Stimulated activated CD8-positive, alpha-beta memory T cell treated with anti-CD3 and anti-CD28 coated beads, Interleukin-15, amount 100 ng/mL, for 1 hour (primary cell): ENCODE measurements at regions not wholly inside any gene's neighbourhood (a gene's known extent, or its start where the extent isn't known, plus 50 kb on each side); places are given as distances from the start of the nearest gene placed in this dataset.

ENCODE experiments used
- DNase-seq: peaks from one replicate; pipeline ENCODE4 v3.0.0-alpha.2; 2020; ENCODE audit warnings: low read depth

DNA sequence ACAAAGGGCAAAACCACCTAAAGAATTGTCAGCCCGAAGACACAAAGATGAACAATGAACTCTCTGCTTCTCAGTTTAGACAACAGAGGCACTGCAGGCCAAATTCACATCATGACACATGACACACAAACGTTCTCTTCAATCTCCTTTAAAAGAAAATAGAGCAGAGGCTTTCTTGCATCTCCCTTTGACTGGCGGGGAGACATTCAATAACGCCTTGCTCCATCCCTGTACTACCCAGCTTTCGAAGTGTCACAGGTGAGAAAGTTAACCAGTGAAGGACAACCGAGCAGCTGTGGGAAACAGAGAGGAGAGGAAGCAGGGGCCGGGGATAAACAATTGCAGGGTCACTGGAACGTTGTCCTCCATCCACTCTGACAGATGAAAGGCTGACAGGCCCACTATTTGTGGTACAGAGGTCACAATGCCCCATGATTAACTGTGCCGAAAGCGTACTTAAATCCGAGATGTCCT, 130.8 kb downstream of the PHLDA1 start:
- DNase-seq, result no peak

DNA sequence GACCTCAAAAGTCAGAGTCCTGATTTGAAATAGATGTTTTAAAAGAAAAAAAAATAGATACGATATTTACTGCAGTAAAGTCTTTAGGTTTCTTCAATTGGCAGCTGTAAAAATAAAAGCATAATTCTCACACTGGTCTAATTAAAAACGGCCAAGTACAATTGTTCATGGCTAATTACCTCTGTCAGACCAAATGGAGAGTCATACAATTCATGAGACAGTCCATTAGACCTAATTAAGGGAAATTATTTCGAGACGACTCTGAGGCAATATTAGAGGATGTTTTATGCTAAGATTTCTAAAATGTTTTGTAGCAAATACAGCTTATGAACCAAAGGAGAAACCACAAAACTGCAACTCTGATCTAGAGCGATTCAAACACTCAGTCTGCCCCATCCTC, 131.3 kb downstream of the PHLDA1 start:
- DNase-seq, result no peak

DNA sequence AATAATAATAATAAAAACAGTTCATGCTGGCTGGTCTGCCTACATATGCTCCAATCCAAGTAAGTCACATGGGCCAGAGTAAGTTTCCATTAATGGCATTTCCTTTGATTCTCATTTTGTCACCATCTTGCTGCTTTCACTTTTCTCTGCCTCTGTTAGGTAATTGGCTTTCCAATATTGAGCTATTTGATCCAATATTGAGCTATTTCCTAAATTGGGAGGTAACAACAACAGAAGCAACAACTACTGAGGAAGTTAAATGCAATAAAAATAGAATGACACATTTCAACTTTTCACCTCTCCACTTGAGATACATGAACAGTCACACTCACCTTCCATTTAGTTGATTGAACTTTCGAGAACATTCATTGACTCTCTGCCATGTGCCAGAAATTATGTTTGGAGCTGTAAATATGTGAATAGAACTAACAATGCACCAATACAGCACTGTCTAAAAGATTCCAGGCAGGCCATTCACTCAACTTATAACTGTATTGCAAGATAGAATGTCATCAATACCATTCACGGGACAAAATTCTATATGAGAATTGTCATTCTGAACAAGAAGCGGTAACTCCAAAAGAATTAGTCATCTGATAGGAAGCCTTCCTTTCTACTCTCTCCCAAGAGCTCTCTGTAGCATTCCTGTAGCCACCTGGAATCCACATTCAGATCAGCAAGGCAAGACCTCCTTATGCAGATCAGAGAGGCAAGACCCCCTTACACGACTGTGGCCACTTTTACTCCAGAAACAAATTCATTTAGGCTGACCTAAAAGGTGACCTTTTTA, 136.4 kb downstream of the PHLDA1 start:
- no peak for DNase-seq

DNA sequence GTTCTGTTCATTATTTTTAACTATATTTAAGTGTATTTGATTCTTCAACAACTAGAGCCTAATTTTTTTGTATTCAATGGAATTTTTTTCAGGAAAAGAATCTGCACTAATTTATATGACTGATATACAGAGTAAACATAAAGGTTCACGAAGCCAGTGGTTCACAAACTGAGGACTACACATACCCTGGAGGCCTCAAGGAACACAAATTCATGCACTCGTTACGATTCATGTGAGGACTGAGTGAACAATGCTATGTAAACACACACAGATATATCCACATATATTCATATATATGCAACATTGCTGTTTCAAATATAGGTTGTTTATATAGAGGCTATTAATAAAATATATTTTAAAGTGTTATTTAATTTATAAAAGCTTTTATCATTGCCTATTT, 137.8 kb downstream of the PHLDA1 start:
- no peak for DNase-seq

DNA sequence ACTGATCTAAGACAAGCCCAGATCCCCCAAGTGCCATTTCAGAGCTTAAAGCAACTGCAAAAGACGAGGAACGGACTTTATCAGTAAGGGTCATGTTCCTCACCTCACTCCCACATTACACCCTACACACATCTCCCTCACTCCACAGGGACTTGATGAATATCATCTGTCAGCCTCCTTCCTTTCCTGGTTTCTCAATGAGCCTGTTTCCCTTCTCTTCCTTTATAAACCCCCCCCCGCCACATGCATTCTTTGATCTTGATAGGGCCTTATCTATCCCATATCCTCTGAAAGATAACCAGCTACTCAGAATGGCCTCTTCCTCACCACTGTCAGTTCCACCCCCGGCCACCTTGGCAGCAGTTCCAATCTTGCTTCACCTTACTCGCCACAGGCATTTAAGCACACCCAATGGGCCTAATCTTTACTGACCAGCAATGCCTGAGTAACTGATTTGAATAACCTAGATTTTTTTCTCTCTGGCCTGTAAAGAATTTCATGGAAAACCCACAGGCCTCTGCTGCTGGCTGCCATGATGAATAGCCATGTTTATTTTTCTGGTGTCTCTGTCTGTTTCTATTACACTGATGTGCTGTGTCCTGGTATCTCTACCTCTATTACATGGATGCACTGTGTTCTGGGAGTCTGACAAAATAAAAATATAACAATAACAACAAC, 138.7 kb downstream of the PHLDA1 start:
- DNase-seq, result no peak

DNA sequence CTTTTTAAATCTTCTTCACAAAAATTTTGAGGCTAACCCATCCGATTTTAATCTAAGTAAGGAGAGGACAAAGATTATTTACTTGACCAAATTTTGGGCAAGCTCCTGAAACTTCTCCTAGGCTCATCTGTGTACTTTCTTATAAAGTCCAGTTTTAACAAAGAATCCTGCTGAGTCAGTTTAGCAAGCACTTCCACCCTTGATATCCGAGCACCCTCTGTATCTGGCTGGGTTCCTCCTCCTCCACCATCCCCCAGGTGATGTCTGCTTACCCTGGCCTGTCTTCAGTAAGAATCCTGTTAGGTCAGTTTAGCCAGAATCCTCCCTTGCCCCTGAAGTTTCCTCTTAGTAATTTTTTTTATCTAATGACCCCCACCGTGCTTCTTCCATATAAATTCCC, 140.5 kb downstream of the PHLDA1 start:
- DNase-seq, result no peak

DNA sequence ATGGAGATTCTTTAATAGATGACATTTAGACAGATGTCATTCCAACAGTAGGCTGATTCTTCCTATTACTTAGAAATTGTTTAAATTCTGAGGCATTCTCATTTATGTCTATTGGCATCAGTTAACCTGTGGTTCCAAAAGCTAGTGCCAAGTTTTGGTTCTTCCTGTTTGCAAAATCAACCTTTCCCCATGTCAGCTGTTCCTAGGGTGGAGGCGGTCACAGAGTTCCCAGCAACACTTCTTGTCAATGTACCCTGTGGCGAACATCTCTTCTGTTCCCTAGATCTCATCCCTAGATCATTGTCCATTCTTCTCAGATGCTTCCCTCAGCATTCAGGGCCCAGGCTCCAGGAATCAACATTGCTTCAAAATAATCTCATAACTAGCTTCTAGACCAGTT, 140.9 kb downstream of the PHLDA1 start:
- no peak for DNase-seq

DNA sequence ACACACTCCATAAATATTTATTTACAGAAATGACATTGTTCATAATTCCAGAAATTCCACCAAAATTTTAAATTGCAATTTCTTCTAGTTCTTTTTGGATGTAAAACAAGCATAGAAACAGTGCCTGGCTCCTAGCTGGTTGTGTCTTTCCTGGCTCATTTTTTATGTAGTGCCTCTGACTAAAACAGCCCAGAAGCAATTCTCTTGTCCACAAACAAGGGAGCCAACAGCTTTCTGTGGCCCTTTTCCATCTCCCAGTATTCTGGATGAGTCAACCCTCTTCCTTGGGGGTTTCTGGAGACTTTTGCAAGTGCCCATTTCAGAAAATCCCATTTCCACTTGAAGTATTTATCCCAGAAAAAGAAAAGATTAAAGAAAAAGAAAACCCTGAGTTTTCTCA, 141.4 kb downstream of the PHLDA1 start:
- no peak for DNase-seq

DNA sequence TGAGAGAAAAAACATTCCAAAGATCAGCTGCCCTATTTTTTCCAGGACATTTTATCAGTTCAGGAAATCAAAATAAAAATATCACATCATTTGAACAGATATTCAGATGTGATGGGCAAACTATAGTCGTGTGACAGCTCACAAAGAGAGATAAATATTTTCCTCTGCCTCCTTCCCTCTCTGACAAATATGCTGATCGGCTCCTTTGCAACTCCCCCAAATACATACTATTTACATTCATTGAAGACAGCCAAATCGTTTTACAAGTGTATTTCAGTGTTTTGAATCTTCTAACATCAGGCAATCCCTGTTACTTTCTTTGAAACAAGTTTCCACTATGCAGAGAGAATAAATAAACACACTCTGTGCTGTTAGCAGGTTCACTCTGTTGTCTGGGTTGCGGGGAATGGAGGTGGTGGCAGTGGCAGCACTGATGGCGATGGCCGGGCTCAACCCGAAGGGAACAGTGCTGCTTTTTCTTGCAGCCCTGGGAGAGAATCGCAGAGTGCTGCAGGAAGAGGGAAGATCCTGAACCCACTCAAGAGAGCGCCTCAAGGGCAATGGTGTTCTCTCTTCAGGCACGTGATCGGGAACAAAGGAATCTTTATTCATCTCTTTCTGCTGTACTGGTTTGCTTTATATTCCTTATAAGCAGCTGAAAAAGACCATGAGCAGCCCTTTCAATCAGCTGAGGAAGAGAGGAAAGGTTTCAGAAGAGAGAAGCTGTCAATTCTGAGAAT, 142.5 kb downstream of the PHLDA1 start:
- no peak for DNase-seq

DNA sequence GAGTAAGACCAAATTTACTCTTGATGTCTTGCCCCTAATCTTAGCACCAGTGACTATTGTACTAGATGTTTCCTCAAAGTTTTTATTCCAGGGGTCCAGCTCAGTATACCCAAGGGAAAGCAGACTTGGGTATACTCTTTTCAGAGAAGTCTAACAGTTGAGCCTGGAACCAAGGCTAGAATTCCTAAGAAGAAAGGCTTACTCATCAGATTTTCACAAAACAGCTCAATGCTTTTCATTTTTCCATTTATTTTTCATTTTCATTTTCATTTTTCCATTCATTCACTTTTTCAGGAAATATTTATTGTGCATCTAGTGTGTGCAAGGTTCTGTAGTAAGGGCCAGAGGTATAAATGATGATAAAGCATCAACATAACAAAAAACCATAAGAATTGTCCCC, 143.2 kb downstream of the PHLDA1 start:
- DNase-seq, result no peak

DNA sequence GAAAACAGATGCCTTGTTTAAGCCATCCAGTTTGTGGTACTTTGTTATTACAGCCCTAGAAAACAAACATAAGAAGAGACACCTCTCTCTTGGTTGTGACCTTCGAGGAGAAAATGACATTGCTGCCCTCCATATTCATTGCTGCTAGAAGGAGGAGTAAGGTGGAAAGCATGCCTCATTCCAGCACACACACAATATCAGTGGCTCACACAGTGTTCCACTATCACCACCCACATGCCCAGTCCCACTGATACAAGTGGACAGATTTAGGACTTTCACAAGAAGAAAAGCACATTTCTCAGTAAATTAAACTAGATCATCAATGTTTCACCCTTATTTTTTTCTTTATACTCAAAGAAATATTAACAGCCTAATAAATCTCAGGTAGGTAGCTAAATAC, 143.6 kb downstream of the PHLDA1 start:
- no peak for DNase-seq

DNA sequence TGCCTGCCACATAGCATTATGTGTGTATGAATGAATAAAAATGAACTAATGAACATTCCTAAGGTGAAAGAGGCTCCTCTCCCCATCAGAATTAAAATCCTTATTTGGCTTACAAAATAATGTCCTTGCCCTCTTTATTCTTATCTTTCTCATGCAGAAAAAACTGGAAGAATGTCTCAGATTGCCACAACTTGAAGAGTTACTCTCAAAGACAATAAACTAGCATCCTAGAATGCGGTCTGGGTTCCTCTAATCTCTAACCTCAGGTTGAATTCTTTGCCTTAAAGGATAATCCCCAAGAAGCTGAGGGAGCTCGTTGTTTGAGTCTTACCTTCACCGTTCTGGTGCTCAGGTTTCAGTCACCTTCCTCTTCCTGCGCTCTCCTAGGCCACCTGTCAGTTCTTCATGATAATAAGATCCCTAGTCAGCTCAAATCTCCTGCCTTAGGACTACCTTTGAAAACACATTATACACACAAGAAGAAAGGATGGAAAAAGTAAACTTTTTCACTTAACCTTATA, 147.1 kb downstream of the PHLDA1 start:
- no peak for DNase-seq

DNA sequence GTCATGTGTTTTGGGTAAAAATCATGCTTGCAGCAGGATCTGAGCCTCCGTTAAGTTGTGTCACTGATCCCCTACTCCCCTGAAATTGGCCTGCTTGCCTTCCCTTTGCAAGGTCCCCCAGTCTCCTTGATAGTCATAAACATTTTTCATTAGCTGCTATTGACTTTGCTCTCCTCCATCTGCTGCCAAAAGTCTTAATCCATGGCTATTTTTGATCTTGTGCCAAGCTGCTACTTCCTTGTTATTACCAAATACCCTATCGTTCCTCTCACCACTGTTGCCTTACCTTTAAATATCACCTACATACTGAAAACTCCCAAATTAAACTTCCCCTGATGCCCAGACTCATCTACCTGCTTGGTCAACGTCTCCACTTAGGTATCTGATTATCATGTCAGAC, 148.3 kb downstream of the PHLDA1 start:
- DNase-seq, result no peak

DNA sequence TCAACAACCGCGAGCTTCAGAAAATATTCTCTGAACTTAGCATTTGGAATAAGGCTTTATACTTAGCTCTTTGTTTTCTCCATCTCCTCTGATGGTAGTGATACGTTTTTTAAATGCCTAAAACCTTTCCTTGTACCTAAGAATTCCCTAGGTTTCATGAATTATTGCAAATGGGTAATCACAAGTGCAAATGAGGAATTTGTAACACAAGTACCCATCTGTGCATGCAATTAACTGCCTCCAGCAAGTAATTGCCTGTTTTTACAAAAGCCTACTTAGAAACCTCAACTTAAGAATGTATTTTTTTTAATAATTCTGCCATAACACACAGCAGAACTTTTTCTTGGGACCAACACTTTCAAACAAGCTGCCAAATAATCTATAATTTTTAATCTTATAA, 149.2 kb downstream of the PHLDA1 start:
- no peak for DNase-seq

DNA sequence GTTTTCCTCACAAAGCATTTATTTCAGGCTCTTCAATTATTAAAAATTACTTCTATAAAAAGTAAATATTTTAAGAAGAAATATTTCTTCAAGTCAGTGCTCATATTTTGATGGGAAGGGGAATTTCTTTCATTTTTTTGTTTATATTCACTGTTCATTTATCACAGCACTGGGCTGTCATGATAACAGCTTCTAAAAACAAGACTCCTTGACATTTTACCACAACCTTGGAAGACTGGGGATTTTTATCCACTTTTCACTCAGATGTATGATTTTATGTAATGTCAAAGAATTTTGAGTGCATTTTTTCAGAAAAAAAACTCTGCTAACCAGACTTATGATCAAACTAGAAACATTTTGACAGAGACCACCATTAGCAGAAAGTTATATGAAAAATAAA, 149.7 kb downstream of the PHLDA1 start:
- DNase-seq, result no peak

DNA sequence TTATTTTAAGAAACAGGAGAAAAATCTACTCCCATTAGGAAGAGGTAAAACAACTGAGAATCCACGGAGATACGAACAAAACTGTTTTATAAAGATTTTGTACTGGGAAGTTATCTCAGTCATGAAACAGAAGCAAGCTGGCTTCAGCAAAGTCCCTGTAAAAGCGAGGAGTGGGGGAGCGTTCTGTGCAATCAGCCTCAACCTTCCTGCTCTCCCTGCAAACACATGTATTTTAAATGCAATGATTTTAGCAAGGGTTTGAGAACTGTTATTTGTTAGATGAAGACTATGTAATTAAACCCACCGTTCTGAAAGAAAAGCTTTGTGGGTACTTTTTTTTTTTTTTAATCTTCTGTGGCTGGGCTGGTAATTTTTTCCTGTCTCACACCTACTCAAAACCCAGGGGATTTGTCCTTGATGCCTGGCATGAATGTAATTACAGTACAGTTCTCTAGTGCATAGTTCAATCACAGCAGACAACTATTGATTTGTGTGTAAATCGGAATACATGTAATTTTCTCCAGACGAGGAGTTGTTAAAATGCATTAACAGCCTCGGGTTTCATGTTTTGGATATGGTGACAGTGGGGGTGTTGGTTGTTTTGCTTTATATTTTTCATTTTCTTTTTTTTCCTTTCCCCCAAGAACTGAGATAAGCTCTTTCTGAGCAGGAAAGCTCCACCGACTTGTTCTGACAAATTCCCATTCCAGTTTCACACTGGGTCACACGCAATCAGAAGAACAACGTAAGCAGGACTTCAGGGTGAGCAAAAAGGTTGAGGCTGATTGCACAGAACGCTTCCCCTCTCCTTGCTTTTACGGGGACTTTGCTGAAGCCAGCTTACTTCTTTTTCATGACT, 153.6 kb downstream of the PHLDA1 start:
- no peak for DNase-seq

DNA sequence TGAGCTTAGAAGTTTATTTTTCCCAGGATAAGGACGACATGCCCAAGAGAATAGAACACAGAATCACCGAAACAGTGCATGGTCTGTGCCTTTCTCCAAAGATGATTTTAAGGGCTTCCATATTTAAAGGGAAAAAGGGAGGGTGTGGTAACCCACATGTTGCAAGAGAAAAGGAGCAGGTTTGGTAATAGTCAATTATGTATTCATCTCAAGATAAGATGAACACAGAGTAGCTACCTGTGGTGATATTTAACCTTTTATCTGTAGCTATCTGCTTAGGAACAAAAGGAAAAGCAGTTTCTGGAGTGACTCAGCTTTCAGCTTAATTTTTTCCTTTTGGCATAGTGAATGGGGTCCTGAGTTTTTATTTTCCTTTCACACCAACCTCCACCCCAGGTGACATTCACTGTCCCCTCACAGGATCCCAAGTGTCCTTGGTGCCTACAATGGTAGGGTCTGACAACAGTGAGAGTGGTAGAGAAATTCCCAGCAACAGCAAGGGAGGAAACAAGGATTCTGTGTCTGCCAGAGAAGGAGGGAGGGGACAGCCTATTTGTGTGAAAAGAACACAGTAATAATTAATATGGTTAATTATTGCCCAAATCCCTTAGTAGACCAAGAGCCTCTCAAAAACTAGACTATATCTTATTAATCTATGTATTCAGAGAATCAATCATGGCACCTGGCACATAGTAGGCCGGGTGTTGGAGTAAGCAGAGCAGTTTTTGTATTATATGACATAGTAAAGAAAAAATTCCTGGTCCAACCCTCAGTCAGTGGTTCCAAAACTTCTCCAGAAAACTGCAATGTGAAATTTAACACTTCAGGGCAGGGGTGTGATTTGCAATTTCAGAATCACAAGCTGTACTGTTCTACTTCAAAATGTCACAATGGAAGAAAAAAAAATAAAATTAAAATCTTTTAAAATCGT, 154.5 kb downstream of the PHLDA1 start:
- DNase-seq, result no peak

DNA sequence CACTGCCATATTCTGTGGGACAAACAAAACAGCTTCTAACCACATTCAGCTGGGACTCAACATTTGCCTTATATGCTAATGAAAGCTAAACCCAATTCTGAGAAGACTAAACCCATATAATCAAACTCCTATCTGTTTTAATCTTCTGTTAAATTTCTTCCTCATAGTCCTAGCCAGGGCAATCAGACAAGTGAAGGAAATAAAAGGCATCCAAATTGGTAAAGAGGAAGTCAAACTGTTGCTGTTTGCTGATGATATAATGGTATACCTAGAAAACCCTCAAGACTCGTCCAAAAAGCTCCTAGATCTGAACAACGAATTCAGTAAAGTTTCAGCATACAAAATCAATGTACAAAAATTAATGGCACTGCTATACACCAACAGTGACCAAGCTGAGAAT, 157.1 kb downstream of the PHLDA1 start:
- no peak for DNase-seq

DNA sequence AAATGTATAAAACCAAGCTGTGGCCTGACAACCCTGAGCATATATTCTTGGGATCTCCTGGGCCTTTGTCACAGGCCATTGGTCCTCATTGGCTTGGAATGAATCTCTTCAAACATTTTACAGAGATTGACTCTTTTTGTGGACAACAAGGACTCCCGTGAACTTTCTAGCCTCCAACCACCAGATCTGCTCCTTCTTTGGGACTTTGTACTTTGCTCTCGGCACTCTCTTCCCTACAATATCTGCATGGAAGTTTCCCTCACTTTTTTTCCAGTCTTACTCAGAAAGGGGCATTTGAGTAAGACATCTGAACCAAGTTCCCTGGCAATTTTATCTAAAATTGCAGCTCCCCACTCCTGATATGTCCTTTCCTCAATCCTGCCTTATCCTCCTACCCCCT, 158.8 kb downstream of the PHLDA1 start:
- no peak for DNase-seq

DNA sequence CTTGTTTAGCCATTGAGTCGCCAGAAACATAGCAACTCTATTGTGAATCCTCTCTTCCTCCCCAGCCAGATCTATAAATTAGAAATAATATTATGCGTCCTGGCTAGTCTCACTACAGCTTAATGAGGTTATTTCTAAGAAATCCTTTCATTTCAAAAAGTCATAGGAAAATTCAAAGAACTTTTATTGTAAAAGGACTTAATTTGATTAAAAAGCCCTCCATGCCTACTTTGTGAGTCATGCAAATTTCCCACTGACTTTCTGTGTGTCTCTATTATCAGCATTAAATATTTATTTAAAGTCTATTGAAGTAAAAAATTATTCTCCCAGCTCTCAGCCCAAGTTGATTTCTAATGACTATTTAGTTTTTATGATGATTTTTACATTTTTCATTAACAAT, 160.7 kb downstream of the PHLDA1 start:
- no peak for DNase-seq

DNA sequence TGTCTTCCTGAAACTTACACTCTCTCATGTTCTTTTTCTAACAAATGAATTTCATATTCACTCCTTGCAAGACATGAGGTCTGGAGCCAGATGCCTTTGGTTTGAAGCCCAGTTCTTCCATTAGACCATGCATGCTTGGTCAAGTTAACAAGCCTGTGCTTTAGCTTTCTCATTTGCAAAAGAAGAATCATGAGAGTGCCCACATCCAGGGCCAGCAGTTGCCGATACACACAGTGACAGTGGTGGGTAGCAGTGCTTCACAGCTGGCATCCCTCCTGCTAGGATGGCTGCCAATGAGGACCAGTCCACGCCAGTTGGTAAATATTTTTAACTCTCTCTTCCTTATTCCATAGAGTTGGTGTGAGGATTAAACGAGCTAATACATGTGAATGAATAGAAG, 163.1 kb downstream of the PHLDA1 start:
- DNase-seq, result no peak
